T-helper 1 cell treated with Interleukin-12 subunit alpha and Interleukin-12 subunit beta and Interleukin-4 antibody, amounts not matched to agents 30 μg/mL and 1 μg/mL, for 36 hours (primary cell): ENCODE measurements at regions not wholly inside any gene's neighbourhood (a gene's known extent, or its start where the extent isn't known, plus 50 kb on each side); places are given as distances from the start of the nearest gene placed in this dataset.

Source experiments
- H3K27ac Mint-ChIP-seq: one replicate; pipeline ENCODE4 v1.8.0; 2021; ENCODE audit warnings: mild to moderate bottlenecking, mixed read lengths
- H3K27me3 Mint-ChIP-seq: one replicate; pipeline ENCODE4 v1.8.0; 2021; ENCODE audit warnings: low read depth, mixed read lengths
- H3K36me3 Mint-ChIP-seq: one replicate; pipeline ENCODE4 v1.8.0; 2021; ENCODE audit warnings: low read depth, mixed read lengths
- H3K4me1 Mint-ChIP-seq: one replicate; pipeline ENCODE4 v1.8.0; 2021; ENCODE audit warnings: low read depth, mixed read lengths
- H3K4me3 Mint-ChIP-seq: one replicate; pipeline ENCODE4 v1.8.0; 2021; ENCODE audit warnings: mild to moderate bottlenecking, moderate library complexity, mixed read lengths
- H3K9me3 Mint-ChIP-seq: one replicate; pipeline ENCODE4 v1.8.0; 2021; ENCODE audit warnings: mixed read lengths

GRCh38 chr18:56545464-56545863 lies 92.9 kb downstream of the TXNL1 start:
- no peak overlapping the region for H3K27ac Mint-ChIP-seq
- H3K9me3 Mint-ChIP-seq: no peaks in the 10 kb centered on the region
- H3K4me3 Mint-ChIP-seq: no peak overlapping the region
- H3K4me1 Mint-ChIP-seq: no peaks in the 10 kb centered on the region
- H3K36me3 Mint-ChIP-seq: no peaks in the 10 kb centered on the region
- no peaks in the 10 kb centered on the region for H3K27me3 Mint-ChIP-seq

- no peak overlapping the region for H3K4me3 Mint-ChIP-seq
- H3K27me3 Mint-ChIP-seq: no peaks in the 10 kb centered on the region
- H3K27ac Mint-ChIP-seq: no peak overlapping the region
- H3K4me1 Mint-ChIP-seq: no peaks in the 10 kb centered on the region
- no peaks in the 10 kb centered on the region for H3K9me3 Mint-ChIP-seq
- no peaks in the 10 kb centered on the region for H3K36me3 Mint-ChIP-seq
Observed at GRCh38 chr18:56542476-56542875, 95.9 kb downstream of the TXNL1 start.

- H3K9me3 Mint-ChIP-seq: no peaks in the 10 kb centered on the region
- H3K27me3 Mint-ChIP-seq: no peaks in the 10 kb centered on the region
- no peaks in the 10 kb centered on the region for H3K36me3 Mint-ChIP-seq
- no peaks in the 10 kb centered on the region for H3K4me1 Mint-ChIP-seq
- H3K27ac Mint-ChIP-seq: no peak overlapping the region
- no peak overlapping the region for H3K4me3 Mint-ChIP-seq
Observed at GRCh38 chr18:56541793-56542192, 96.6 kb downstream of the TXNL1 start.

- Mint-ChIP-seq H3K27me3 (no peaks in the 10 kb centered on the region), H3K4me3 (no peak overlapping the region), H3K27ac (no peak overlapping the region), H3K9me3 (no peaks in the 10 kb centered on the region), H3K36me3 (no peaks in the 10 kb centered on the region), H3K4me1 (no peaks in the 10 kb centered on the region)
Observed at GRCh38 chr18:56541340-56541739, 97.1 kb downstream of the TXNL1 start.

- H3K9me3 Mint-ChIP-seq: no peaks in the 10 kb centered on the region
Observed at GRCh38 chr18:56538746-56539145, 99.6 kb downstream of the TXNL1 start.

GRCh38 chr18:56532176-56532840 lies 106.1 kb downstream of the TXNL1 start:
- Mint-ChIP-seq H3K27me3 (peaks cover 7% of the 10 kb centered on the region), H3K4me3 (no peak overlapping the region), H3K36me3 (no peaks in the 10 kb centered on the region), H3K4me1 (no peaks in the 10 kb centered on the region), H3K9me3 (no peaks in the 10 kb centered on the region), H3K27ac (no peak overlapping the region)

More at GRCh38 chr18:56538746-56539145, 99.6 kb downstream of the TXNL1 start:
- Mint-ChIP-seq H3K4me1 (no peaks in the 10 kb centered on the region), H3K27me3 (peaks cover 4% of the 10 kb centered on the region), H3K36me3 (no peaks in the 10 kb centered on the region), H3K4me3 (no peak overlapping the region), H3K27ac (no peak overlapping the region)

GRCh38 chr18:56522816-56523215 lies 115.6 kb downstream of the TXNL1 start:
- H3K4me1 Mint-ChIP-seq: no peaks in the 10 kb centered on the region
- H3K4me3 Mint-ChIP-seq: no peak overlapping the region
- H3K9me3 Mint-ChIP-seq: peaks cover 8% of the 10 kb centered on the region
- H3K27me3 Mint-ChIP-seq: no peaks in the 10 kb centered on the region
- no peaks in the 10 kb centered on the region for H3K36me3 Mint-ChIP-seq
- no peak overlapping the region for H3K27ac Mint-ChIP-seq

- Mint-ChIP-seq H3K4me1 (no peaks in the 10 kb centered on the region), H3K4me3 (no peak overlapping the region), H3K27ac (no peak overlapping the region), H3K36me3 (no peaks in the 10 kb centered on the region), H3K9me3 (peaks cover 3% of the 10 kb centered on the region), H3K27me3 (no peaks in the 10 kb centered on the region)
Observed at GRCh38 chr18:56521263-56521662, 117.1 kb downstream of the TXNL1 start.

GRCh38 chr18:56517761-56518160 lies 120.6 kb downstream of the TXNL1 start:
- no peak overlapping the region for H3K27ac Mint-ChIP-seq
- H3K4me1 Mint-ChIP-seq: no peaks in the 10 kb centered on the region
- H3K4me3 Mint-ChIP-seq: no peak overlapping the region

GRCh38 chr18:56517196-56517595 lies 121.2 kb downstream of the TXNL1 start:
- Mint-ChIP-seq H3K4me1 (no peaks in the 10 kb centered on the region), H3K36me3 (no peaks in the 10 kb centered on the region), H3K27me3 (no peaks in the 10 kb centered on the region), H3K9me3 (no peaks in the 10 kb centered on the region), H3K4me3 (no peak overlapping the region), H3K27ac (no peak overlapping the region)

More at GRCh38 chr18:56517761-56518160, 120.6 kb downstream of the TXNL1 start:
- Mint-ChIP-seq H3K27me3 (no peaks in the 10 kb centered on the region), H3K9me3 (no peaks in the 10 kb centered on the region), H3K36me3 (no peaks in the 10 kb centered on the region)

- Mint-ChIP-seq H3K27me3 (no peaks in the 10 kb centered on the region), H3K4me3 (no peak overlapping the region), H3K27ac (no peak overlapping the region), H3K4me1 (no peaks in the 10 kb centered on the region), H3K9me3 (no peaks in the 10 kb centered on the region), H3K36me3 (no peaks in the 10 kb centered on the region)
Observed at GRCh38 chr18:56516789-56517188, 121.6 kb downstream of the TXNL1 start.

- Mint-ChIP-seq H3K27me3 (no peaks in the 10 kb centered on the region), H3K4me1 (no peaks in the 10 kb centered on the region), H3K36me3 (no peaks in the 10 kb centered on the region), H3K27ac (no peak overlapping the region), H3K9me3 (no peaks in the 10 kb centered on the region), H3K4me3 (no peak overlapping the region)
Observed at GRCh38 chr18:56515522-56515921, 122.9 kb downstream of the TXNL1 start.

GRCh38 chr18:56511996-56512395 lies 126.4 kb downstream of the TXNL1 start:
- Mint-ChIP-seq H3K27ac (no peak overlapping the region), H3K36me3 (no peaks in the 10 kb centered on the region), H3K4me1 (no peaks in the 10 kb centered on the region), H3K9me3 (no peaks in the 10 kb centered on the region), H3K27me3 (no peaks in the 10 kb centered on the region), H3K4me3 (no peak overlapping the region)

- Mint-ChIP-seq H3K4me1 (no peaks in the 10 kb centered on the region), H3K27me3 (no peaks in the 10 kb centered on the region)
Observed at GRCh38 chr18:56510108-56510507, 128.3 kb downstream of the TXNL1 start.

GRCh38 chr18:56509656-56510055 lies 128.7 kb downstream of the TXNL1 start:
- no peaks in the 10 kb centered on the region for H3K4me1 Mint-ChIP-seq
- H3K36me3 Mint-ChIP-seq: no peaks in the 10 kb centered on the region
- no peaks in the 10 kb centered on the region for H3K27me3 Mint-ChIP-seq
- H3K27ac Mint-ChIP-seq: no peak overlapping the region
- H3K4me3 Mint-ChIP-seq: no peak overlapping the region
- H3K9me3 Mint-ChIP-seq: no peaks in the 10 kb centered on the region

More at GRCh38 chr18:56510108-56510507, 128.3 kb downstream of the TXNL1 start:
- H3K27ac Mint-ChIP-seq: no peak overlapping the region
- H3K4me3 Mint-ChIP-seq: no peak overlapping the region
- H3K36me3 Mint-ChIP-seq: no peaks in the 10 kb centered on the region
- no peaks in the 10 kb centered on the region for H3K9me3 Mint-ChIP-seq
